Progenitor cell of endocrine pancreas (in vitro differentiated cells): ENCODE measurements at regions not wholly inside any gene's neighbourhood (a gene's known extent, or its start where the extent isn't known, plus 50 kb on each side); places are given as distances from the start of the nearest gene placed in this dataset.

Source experiments
- DNase-seq: peaks from one replicate; pipeline ENCODE4 v3.0.0; 2021; ENCODE audit warnings: low spot score; ENCODE audit not compliant: unreplicated experiment
- H3K27ac Mint-ChIP-seq: 2 replicates; pipeline ENCODE4 v1.8.0; 2021; ENCODE audit warnings: mild to moderate bottlenecking, moderate library complexity, mixed read lengths
- H3K27me3 Mint-ChIP-seq: 2 replicates; pipeline ENCODE4 v1.8.0; 2021; ENCODE audit warnings: mixed read lengths
- H3K36me3 Mint-ChIP-seq: 2 replicates; pipeline ENCODE4 v1.8.0; 2022; ENCODE audit warnings: mixed read lengths; ENCODE audit not compliant: insufficient read depth
- H3K4me1 Mint-ChIP-seq: 2 replicates; pipeline ENCODE4 v1.8.0; 2021; ENCODE audit warnings: low read depth, mixed read lengths
- H3K4me3 Mint-ChIP-seq: 2 replicates; pipeline ENCODE4 v1.8.0; 2021; ENCODE audit warnings: low read depth, mild to moderate bottlenecking, moderate library complexity, mixed read lengths
- H3K9me3 Mint-ChIP-seq: 2 replicates; pipeline ENCODE4 v1.8.0; 2021; ENCODE audit warnings: low read depth, mixed read lengths
- CTCF ChIP-seq: fragments of 200-600 bp; sonication (generic); IDR thresholded peaks from one replicate; pipeline ENCODE4 v1.5.0; 2021; ENCODE audit warnings: antibody characterized with exemption, mild to moderate bottlenecking; ENCODE audit not compliant: unreplicated experiment

GRCh38 chr10:78784546-78784945, 284.2 kb upstream of the ZMIZ1 start:
- no peak for TF ChIP-seq CTCF
- peaks cover 15% of the 10 kb centered on the region for H3K4me1 Mint-ChIP-seq
- no peaks in the 10 kb centered on the region for H3K36me3 Mint-ChIP-seq
- H3K9me3 Mint-ChIP-seq = peaks cover 6% of the 10 kb centered on the region
- H3K4me3 Mint-ChIP-seq = no peak overlapping the region
- DNase-seq = no peak
- no peak overlapping the region for H3K27ac Mint-ChIP-seq
- H3K27me3 Mint-ChIP-seq = no peaks in the 10 kb centered on the region

- Mint-ChIP-seq H3K9me3 (peaks cover 6% of the 10 kb centered on the region), H3K4me1 (peaks cover 15% of the 10 kb centered on the region), H3K27ac (no peak overlapping the region), H3K4me3 (no peak overlapping the region), H3K27me3 (no peaks in the 10 kb centered on the region), H3K36me3 (no peaks in the 10 kb centered on the region)
- no peak for TF ChIP-seq CTCF
- no peak for DNase-seq
Measured at GRCh38 chr10:78785066-78785465, 283.7 kb upstream of the ZMIZ1 start.

GRCh38 chr10:78785991-78786390, 282.8 kb upstream of the ZMIZ1 start:
- no peak overlapping the region for H3K27ac Mint-ChIP-seq
- H3K4me3 Mint-ChIP-seq = no peak overlapping the region
- DNase-seq = no peak
- H3K9me3 Mint-ChIP-seq = peaks cover 6% of the 10 kb centered on the region
- H3K27me3 Mint-ChIP-seq = no peaks in the 10 kb centered on the region
- no peak for TF ChIP-seq CTCF
- peaks cover 13% of the 10 kb centered on the region for H3K4me1 Mint-ChIP-seq
- no peaks in the 10 kb centered on the region for H3K36me3 Mint-ChIP-seq

- TF ChIP-seq CTCF = no peak
- no peak for DNase-seq
- Mint-ChIP-seq H3K36me3 (no peaks in the 10 kb centered on the region), H3K9me3 (peaks cover 6% of the 10 kb centered on the region), H3K4me1 (peaks cover 8% of the 10 kb centered on the region), H3K27me3 (no peaks in the 10 kb centered on the region), H3K4me3 (no peak overlapping the region), H3K27ac (no peak overlapping the region)
Measured at GRCh38 chr10:78787125-78787524, 281.6 kb upstream of the ZMIZ1 start.

GRCh38 chr10:78794736-78795455, 273.9 kb upstream of the ZMIZ1 start:
- Mint-ChIP-seq H3K27me3 (peaks cover 21% of the 10 kb centered on the region), H3K27ac (no peak overlapping the region), H3K4me1 (no peaks in the 10 kb centered on the region), H3K36me3 (peaks cover 1% of the 10 kb centered on the region), H3K9me3 (peaks cover 3% of the 10 kb centered on the region), H3K4me3 (no peak overlapping the region)
- no peak for DNase-seq
- TF ChIP-seq CTCF = no peak
